Spleen (tissue), 11 donors: ENCODE measurements at regions not wholly inside any gene's neighbourhood (a gene's known extent, or its start where the extent isn't known, plus 50 kb on each side); places are given as distances from the start of the nearest gene placed in this dataset.
A peak's percentile ranks its signal among the peaks of the same experiment; 100 is the strongest.
"Not testable (repeated sequence)": the region's sequence is repeated elsewhere in the genome, so short reads cannot be mapped to it uniquely, and the experiment has no call there.

Source experiments
- DNase-seq: peaks from one replicate; pipeline ENCODE4 v3.0.0-alpha.2; 2020
- H3K27ac ChIP-seq, 8 donors: fragments of 200-600 bp; sonication (generic) in 7 of 8; 1 replicate in 4 of 8; 2 replicates in 4 of 8; pipeline versions ENCODE4 v1.5.0 to v1.8.0; 2016 to 2021; ENCODE audit warnings: inconsistent platforms in 4 of 8, mild to moderate bottlenecking in 4 of 8, moderate library complexity in 1 of 8
- H3K27me3 ChIP-seq, 7 donors: fragments of 200-600 bp; sonication (generic) in 6 of 7; replicated peaks in 1 of 7; 1 replicate in 4 of 7; 2 replicates in 3 of 7; pipeline versions ENCODE4 v1.5.0 to v1.8.0; 2016 to 2021; ENCODE audit warnings: inconsistent platforms in 3 of 7, mild to moderate bottlenecking in 1 of 7
- H3K36me3 ChIP-seq, 6 donors: fragments of 200-600 bp; sonication (generic) in 5 of 6; 1 replicate in 4 of 6; 2 replicates in 2 of 6; pipeline versions ENCODE4 v1.5.0 to v1.8.0; 2016 to 2021; ENCODE audit warnings: inconsistent platforms in 2 of 6
- H3K4me1 ChIP-seq, 6 donors: fragments of 200-600 bp; sonication (generic) in 5 of 6; 1 replicate in 3 of 6; 2 replicates in 3 of 6; pipeline versions ENCODE4 v1.5.0 to v1.8.0; 2016 to 2021; ENCODE audit warnings: inconsistent platforms in 3 of 6
- H3K4me3 ChIP-seq, 8 donors: fragments of 200-600 bp; sonication (generic) in 7 of 8; 1 replicate in 4 of 8; 2 replicates in 4 of 8; pipeline versions ENCODE4 v1.5.0 to v1.8.0; 2016 to 2021; ENCODE audit warnings: inconsistent platforms in 4 of 8, mild to moderate bottlenecking in 4 of 8, moderate library complexity in 2 of 8
- H3K9me3 ChIP-seq, 8 donors: fragments of 200-600 bp; sonication (generic) in 7 of 8; 1 replicate in 4 of 8; 2 replicates in 4 of 8; pipeline versions ENCODE4 v1.5.0 to v1.8.0; 2016 to 2021; ENCODE audit warnings: inconsistent platforms in 4 of 8
- CTCF ChIP-seq, 11 experiments: fragments of 200-600 bp in 7 of 11; fragments of 450-650 bp in 4 of 11; sonication (generic) in 4 of 11; IDR thresholded peaks in 8 of 11; conservative IDR thresholded peaks in 3 of 11; 1 replicate in 7 of 11; 2 replicates in 4 of 11; pipeline versions ENCODE4 v1.4.0 to v1.8.0; 2016 to 2021; ENCODE audit warnings: antibody characterized with exemption in 11 of 11, inconsistent platforms in 4 of 11, mild to moderate bottlenecking in 1 of 11
- POLR2A ChIP-seq, 3 donors: fragments of 450-650 bp; IDR thresholded peaks; one replicate each; pipeline ENCODE4 v1.5.1; 2017; ENCODE audit warnings: antibody characterized with exemption in 3 of 3, mild to moderate bottlenecking in 1 of 3
- POLR2AphosphoS5 ChIP-seq, 3 donors: sonication (generic); formaldehyde crosslinking; IDR thresholded peaks; one replicate each; pipeline ENCODE4 v1.5.1; 2017; ENCODE audit warnings: antibody characterized with exemption in 3 of 3
- WGBS, 5 donors: extraction: QIAGEN DNeasy Blood & Tissue Kit in 3 of 5; methylation state at CpG; one replicate each; pipeline versions ENCODE4 v1.1.5 to v1.1.7; 2013 to 2018; 5-methylcytosine and 5-hydroxymethylcytosine counted together
- intact Hi-C: fragments of 100-400 bp; cut with DNase I; formaldehyde crosslinking; loops from one replicate; pipeline ENCODE4 v1.15.0; 2023; ENCODE audit warnings: low total_unique reads
- donor health status: healthy with polysubstance abuse.
- donor health status: DM: no; HTN: no; CAD: no; lungs with moderate emphysema.
- donor health status: DM: no; HTN: no; CAD: no.
- donor health status: Bipolar disorder and iron deficiency.
- donor health status: healthy.
- donor health status: DM: no; HTN: no; CAD: no.
- donor health status: DM: yes; HTN: yes; CAD: no.

GRCh38 chr7:130854481-130854880 is 120.5 kb upstream of the KLF14 start:
- H3K9me3 ChIP-seq, result peaks cover 18 to 53% (median 43%) of the 10 kb centered on the region in 8 donors
- no peak overlapping the region for H3K4me3 ChIP-seq
- 92 to 98% (median 97%) methylated on average over 1 of the region's 1 CpG for WGBS, 5 donors
- no peak for TF ChIP-seq CTCF (IDR thresholded peaks at IDR 0.05 in 8 of 11, conservative IDR thresholded peaks at IDR 0.05 in 3 of 11)
- TF ChIP-seq POLR2AphosphoS5 (IDR thresholded peaks at IDR 0.05), result no peak
- no peak for TF ChIP-seq POLR2A (IDR thresholded peaks at IDR 0.05)
- no peaks in the 10 kb centered on the region for H3K4me1 ChIP-seq
- H3K27ac ChIP-seq, result no peak overlapping the region
- intact Hi-C loops, result no loop called here
- H3K36me3 ChIP-seq, result peaks cover 0 to 49% (median 17%) of the 10 kb centered on the region in 6 donors
- DNase-seq, result no peak
- no peaks in the 10 kb centered on the region for H3K27me3 ChIP-seq

GRCh38 chr7:130856866-130857265 is 122.9 kb upstream of the KLF14 start:
- DNase-seq, result no peak
- Histone ChIP-seq H3K9me3 (peaks cover 18 to 77% (median 67%) of the 10 kb centered on the region in 8 donors), H3K4me1 (no peaks in the 10 kb centered on the region), H3K36me3 (peaks cover 0 to 72% (median 30%) of the 10 kb centered on the region in 6 donors), H3K27ac (no peak overlapping the region), H3K4me3 (no peak overlapping the region), H3K27me3 (no peaks in the 10 kb centered on the region)
- intact Hi-C loops, result no loop called here
- TF ChIP-seq CTCF (IDR thresholded peaks at IDR 0.05 in 8 of 11, conservative IDR thresholded peaks at IDR 0.05 in 3 of 11) (no peak), POLR2A (IDR thresholded peaks at IDR 0.05) (no peak), POLR2AphosphoS5 (IDR thresholded peaks at IDR 0.05) (no peak)

GRCh38 chr7:130860832-130861231 is 126.8 kb upstream of the KLF14 start:
- WGBS, 5 donors, result 87 to 100% (median 94%) methylated on average over 2 of the region's 2 CpGs
- H3K27me3 ChIP-seq, H3K4me3 ChIP-seq, H3K27ac ChIP-seq, DNase-seq, H3K4me1 ChIP-seq, intact Hi-C loops: not testable (repeated sequence)
- peaks cover 0 to 97% (median 29%) of the 10 kb centered on the region in 6 donors for H3K36me3 ChIP-seq
- H3K9me3 ChIP-seq, result peaks cover 18 to 71% (median 66%) of the 10 kb centered on the region in 8 donors

- intact Hi-C loops, result no loop called here
- 89 to 96% (median 93%) methylated on average over 4 of the region's 4 CpGs for WGBS, 5 donors
- H3K9me3 ChIP-seq, result peaks cover 0 to 23% (median 18%) of the 10 kb centered on the region in 8 donors
- H3K4me3 ChIP-seq, result no peak overlapping the region
- peak overlapping the region in 4 of 8 donors; percentile 61 to 77 (median 68) for H3K27ac ChIP-seq
- TF ChIP-seq POLR2A (IDR thresholded peaks at IDR 0.05) (no peak), POLR2AphosphoS5 (IDR thresholded peaks at IDR 0.05) (no peak), CTCF (IDR thresholded peaks at IDR 0.05 in 8 of 11, conservative IDR thresholded peaks at IDR 0.05 in 3 of 11) (no peak)
- H3K36me3 ChIP-seq, result peaks cover 0 to 99% (median 33%) of the 10 kb centered on the region in 6 donors
- DNase-seq, result no peak
- H3K27me3 ChIP-seq, result no peaks in the 10 kb centered on the region
- peaks cover 0 to 21% (median 6%) of the 10 kb centered on the region in 6 donors for H3K4me1 ChIP-seq
Observed at GRCh38 chr7:130865408-130866236, 131.6 kb upstream of the KLF14 start.
